ENCODE measurements at regions not wholly inside any gene's neighbourhood (a gene's known extent, or its start where the extent isn't known, plus 50 kb on each side); places are given as distances from the start of the nearest gene placed in this dataset.

DNA sequence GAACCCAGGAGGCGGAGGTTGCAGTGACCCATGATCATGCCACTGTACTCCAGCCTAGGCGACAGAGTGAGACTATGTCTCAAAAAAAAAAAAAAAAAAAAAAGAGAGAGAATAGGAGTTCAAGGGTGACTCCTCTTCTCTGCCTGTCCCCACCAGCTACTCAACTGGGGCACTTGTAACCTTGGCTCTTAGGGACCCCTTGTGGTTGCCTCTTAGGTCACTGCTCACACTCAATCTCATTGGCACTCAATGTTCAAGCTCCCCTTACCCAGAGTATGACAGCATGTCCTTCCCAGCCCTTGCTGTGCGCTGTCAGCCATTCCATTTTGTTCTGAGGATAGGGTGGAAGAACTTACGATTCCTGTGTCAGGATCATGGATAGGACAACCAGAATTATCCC, 82.4 kb upstream of the BEND4 start:
- TF ChIP-seq, protein P1, sequence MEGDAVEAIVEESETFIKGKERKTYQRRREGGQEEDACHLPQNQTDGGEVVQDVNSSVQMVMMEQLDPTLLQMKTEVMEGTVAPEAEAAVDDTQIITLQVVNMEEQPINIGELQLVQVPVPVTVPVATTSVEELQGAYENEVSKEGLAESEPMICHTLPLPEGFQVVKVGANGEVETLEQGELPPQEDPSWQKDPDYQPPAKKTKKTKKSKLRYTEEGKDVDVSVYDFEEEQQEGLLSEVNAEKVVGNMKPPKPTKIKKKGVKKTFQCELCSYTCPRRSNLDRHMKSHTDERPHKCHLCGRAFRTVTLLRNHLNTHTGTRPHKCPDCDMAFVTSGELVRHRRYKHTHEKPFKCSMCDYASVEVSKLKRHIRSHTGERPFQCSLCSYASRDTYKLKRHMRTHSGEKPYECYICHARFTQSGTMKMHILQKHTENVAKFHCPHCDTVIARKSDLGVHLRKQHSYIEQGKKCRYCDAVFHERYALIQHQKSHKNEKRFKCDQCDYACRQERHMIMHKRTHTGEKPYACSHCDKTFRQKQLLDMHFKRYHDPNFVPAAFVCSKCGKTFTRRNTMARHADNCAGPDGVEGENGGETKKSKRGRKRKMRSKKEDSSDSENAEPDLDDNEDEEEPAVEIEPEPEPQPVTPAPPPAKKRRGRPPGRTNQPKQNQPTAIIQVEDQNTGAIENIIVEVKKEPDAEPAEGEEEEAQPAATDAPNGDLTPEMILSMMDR (IDR thresholded peaks at IDR 0.05; ENCODE audit: insufficient read depth, low read length) = no peak
- no peak for TF ChIP-seq POLR2AphosphoS5 (IDR thresholded peaks at IDR 0.05; ENCODE audit: low read depth)
- TF ChIP-seq, protein P2, sequence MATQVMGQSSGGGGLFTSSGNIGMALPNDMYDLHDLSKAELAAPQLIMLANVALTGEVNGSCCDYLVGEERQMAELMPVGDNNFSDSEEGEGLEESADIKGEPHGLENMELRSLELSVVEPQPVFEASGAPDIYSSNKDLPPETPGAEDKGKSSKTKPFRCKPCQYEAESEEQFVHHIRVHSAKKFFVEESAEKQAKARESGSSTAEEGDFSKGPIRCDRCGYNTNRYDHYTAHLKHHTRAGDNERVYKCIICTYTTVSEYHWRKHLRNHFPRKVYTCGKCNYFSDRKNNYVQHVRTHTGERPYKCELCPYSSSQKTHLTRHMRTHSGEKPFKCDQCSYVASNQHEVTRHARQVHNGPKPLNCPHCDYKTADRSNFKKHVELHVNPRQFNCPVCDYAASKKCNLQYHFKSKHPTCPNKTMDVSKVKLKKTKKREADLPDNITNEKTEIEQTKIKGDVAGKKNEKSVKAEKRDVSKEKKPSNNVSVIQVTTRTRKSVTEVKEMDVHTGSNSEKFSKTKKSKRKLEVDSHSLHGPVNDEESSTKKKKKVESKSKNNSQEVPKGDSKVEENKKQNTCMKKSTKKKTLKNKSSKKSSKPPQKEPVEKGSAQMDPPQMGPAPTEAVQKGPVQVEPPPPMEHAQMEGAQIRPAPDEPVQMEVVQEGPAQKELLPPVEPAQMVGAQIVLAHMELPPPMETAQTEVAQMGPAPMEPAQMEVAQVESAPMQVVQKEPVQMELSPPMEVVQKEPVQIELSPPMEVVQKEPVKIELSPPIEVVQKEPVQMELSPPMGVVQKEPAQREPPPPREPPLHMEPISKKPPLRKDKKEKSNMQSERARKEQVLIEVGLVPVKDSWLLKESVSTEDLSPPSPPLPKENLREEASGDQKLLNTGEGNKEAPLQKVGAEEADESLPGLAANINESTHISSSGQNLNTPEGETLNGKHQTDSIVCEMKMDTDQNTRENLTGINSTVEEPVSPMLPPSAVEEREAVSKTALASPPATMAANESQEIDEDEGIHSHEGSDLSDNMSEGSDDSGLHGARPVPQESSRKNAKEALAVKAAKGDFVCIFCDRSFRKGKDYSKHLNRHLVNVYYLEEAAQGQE (IDR thresholded peaks at IDR 0.05; ENCODE audit: insufficient replicate concordance, low read depth) = no peak
- no peak for TF ChIP-seq GABPA (IDR thresholded peaks at IDR 0.05; ENCODE audit: low read depth)
